IPS-NIHi11 (cell line): ENCODE measurements at regions not wholly inside any gene's neighbourhood (a gene's known extent, or its start where the extent isn't known, plus 50 kb on each side); places are given as distances from the start of the nearest gene placed in this dataset.

ENCODE experiments used
- DNase-seq: peaks from one replicate; pipeline ENCODE4 v3.0.0; 2012; ENCODE audit warnings: mixed read lengths, low spot score

- no peak for DNase-seq
Observed at GRCh38 chr5:4833104-4833738, 306.9 kb upstream of the ADAMTS16 start.

GRCh38 chr5:4837489-4838058 lies 302.6 kb upstream of the ADAMTS16 start:
- DNase-seq = no peak

- DNase-seq = no peak
Observed at GRCh38 chr5:4845221-4845620, 294.9 kb upstream of the ADAMTS16 start.

- no peak for DNase-seq
Observed at GRCh38 chr5:4847766-4848165, 292.4 kb upstream of the ADAMTS16 start.

- peak; percentile 14 for DNase-seq
Observed at GRCh38 chr5:4855036-4855435, 285.1 kb upstream of the ADAMTS16 start.

GRCh38 chr5:4855880-4856279 lies 284.2 kb upstream of the ADAMTS16 start:
- DNase-seq = no peak

- no peak for DNase-seq
Observed at GRCh38 chr5:4857761-4858160, 282.4 kb upstream of the ADAMTS16 start.

GRCh38 chr5:4859500-4860235 lies 280.5 kb upstream of the ADAMTS16 start:
- DNase-seq = no peak

GRCh38 chr5:4860631-4861030 lies 279.5 kb upstream of the ADAMTS16 start:
- no peak for DNase-seq

GRCh38 chr5:4862500-4862899 lies 277.6 kb upstream of the ADAMTS16 start:
- peak; percentile 49 for DNase-seq

- DNase-seq = no peak
Observed at GRCh38 chr5:4866131-4866659, 273.9 kb upstream of the ADAMTS16 start.

GRCh38 chr5:4866817-4867216 lies 273.3 kb upstream of the ADAMTS16 start:
- no peak for DNase-seq

- DNase-seq = peak; percentile 84
Observed at GRCh38 chr5:4868140-4868735, 271.9 kb upstream of the ADAMTS16 start.

- DNase-seq = no peak
Observed at GRCh38 chr5:4873652-4874051, 266.5 kb upstream of the ADAMTS16 start.

- DNase-seq = no peak
Observed at GRCh38 chr5:4874097-4874496, 266.0 kb upstream of the ADAMTS16 start.

- DNase-seq = no peak
Observed at GRCh38 chr5:4875942-4876341, 264.2 kb upstream of the ADAMTS16 start.

GRCh38 chr5:4876804-4877203 lies 263.3 kb upstream of the ADAMTS16 start:
- DNase-seq = no peak

GRCh38 chr5:4877579-4877978 lies 262.6 kb upstream of the ADAMTS16 start:
- DNase-seq = no peak

GRCh38 chr5:4879075-4879474 lies 261.1 kb upstream of the ADAMTS16 start:
- DNase-seq = no peak

- peak; percentile 84 for DNase-seq
Observed at GRCh38 chr5:4879693-4880303, 260.3 kb upstream of the ADAMTS16 start.

- peak; percentile 18 for DNase-seq
Observed at GRCh38 chr5:4880304-4880741, 259.8 kb upstream of the ADAMTS16 start.

GRCh38 chr5:4881366-4882002 lies 258.6 kb upstream of the ADAMTS16 start:
- DNase-seq = no peak
